ENCODE measurements at regions not wholly inside any gene's neighbourhood (a gene's known extent, or its start where the extent isn't known, plus 50 kb on each side); places are given as distances from the start of the nearest gene placed in this dataset.

DNA sequence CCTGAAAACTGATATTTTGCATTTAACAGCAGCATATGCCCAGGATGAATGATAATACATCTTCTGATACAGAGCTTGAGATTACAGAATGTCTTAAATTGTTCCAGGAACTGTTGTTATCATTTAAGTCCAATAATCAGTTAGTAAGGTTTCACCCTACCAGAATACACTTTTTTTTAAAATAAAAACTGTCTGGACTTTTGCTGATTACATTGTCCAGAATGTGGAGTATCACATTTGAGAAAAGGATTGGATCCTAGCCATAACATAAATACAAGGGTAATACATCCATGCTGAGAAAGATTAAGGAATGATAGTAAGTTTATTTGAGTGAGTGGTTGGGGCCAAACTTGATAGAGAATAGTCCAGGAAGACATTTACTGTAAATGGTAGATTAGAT, 71.0 kb downstream of the SEPTIN7 start:
- TF ChIP-seq, protein P1, sequence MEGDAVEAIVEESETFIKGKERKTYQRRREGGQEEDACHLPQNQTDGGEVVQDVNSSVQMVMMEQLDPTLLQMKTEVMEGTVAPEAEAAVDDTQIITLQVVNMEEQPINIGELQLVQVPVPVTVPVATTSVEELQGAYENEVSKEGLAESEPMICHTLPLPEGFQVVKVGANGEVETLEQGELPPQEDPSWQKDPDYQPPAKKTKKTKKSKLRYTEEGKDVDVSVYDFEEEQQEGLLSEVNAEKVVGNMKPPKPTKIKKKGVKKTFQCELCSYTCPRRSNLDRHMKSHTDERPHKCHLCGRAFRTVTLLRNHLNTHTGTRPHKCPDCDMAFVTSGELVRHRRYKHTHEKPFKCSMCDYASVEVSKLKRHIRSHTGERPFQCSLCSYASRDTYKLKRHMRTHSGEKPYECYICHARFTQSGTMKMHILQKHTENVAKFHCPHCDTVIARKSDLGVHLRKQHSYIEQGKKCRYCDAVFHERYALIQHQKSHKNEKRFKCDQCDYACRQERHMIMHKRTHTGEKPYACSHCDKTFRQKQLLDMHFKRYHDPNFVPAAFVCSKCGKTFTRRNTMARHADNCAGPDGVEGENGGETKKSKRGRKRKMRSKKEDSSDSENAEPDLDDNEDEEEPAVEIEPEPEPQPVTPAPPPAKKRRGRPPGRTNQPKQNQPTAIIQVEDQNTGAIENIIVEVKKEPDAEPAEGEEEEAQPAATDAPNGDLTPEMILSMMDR (IDR thresholded peaks at IDR 0.05): no peak
- TF ChIP-seq EZH2 (IDR thresholded peaks at IDR 0.05): no peak
- no peak for TF ChIP-seq EZH2phosphoT487 (IDR thresholded peaks at IDR 0.05)

Data from neural progenitor cell (in vitro differentiated cells).